Left renal pelvis (tissue), 4 donors: ENCODE measurements at regions not wholly inside any gene's neighbourhood (a gene's known extent, or its start where the extent isn't known, plus 50 kb on each side); places are given as distances from the start of the nearest gene placed in this dataset.
"Not testable (repeated sequence)": the region's sequence is repeated elsewhere in the genome, so short reads cannot be mapped to it uniquely, and the experiment has no call there.

Source experiments
- DNase-seq, 4 donors: peaks; one replicate each; pipeline ENCODE4 v3.0.0-alpha.2; 2013; ENCODE audit warnings: low read depth in 4 of 4, low spot score in 3 of 4

DNA sequence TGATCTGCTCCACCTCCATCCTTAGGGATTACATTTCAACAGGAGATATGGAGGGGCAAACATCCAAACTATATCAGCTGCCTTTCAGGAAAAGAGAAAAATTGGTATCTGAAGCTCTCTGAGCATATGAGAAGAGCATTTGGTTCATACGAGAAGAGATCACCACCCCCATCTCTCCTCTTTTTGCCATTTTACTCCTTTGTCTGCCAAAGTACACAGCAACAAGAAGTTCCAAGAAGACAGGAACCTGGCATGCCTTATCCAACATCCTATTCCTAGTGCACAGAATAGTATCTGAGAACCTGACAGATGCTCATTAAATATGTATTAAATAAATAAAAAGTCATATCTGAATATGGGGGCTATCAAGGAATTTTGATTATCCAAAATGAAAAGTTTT, 142.5 kb upstream of the PKN2 start:
- no peak for DNase-seq

DNA sequence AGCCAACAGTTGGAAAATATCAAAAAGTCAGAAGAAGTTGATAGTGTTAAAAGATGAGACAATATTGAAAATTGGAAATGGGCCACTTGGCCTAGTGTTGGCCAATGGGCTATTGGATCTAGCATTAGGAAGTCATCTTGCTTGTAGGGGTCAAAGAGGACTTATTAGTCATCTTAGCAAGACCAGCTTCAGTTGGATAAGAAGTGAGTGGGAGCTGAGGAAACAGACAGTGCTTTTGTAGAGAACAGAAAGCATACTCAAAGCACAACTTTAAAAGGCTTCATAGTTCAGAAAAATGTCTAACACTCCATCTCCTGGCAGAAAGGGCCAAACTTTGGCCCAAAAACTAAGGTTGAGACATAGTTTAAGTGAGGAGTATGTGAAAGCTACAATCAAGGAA, 139.9 kb upstream of the PKN2 start:
- no peak for DNase-seq

- no peak for DNase-seq
Observed at GRCh38 chr1:88549536-88549935, 134.5 kb upstream of the PKN2 start.

GRCh38 chr1:88552226-88552625, 131.8 kb upstream of the PKN2 start:
- DNase-seq, result no peak

DNA sequence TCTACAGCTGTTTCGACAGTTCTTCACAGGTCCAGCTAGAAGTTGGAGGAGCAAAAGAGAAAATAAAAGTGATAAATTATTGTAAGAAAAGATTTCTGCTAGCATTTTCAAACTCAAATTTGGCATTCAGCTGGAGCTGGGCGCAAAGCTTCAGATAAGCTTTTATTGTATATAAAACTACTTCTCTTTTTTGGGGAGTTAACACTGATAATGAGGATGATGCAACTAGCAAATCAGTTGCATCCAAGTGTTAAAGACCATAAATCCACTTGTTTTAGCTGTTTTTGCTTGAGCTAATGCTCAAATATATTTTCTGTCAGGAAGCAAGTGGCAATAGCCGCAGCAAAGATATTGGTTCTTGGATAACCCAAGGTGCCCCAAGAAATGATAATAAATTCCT, 127.1 kb upstream of the PKN2 start:
- DNase-seq, result no peak

DNA sequence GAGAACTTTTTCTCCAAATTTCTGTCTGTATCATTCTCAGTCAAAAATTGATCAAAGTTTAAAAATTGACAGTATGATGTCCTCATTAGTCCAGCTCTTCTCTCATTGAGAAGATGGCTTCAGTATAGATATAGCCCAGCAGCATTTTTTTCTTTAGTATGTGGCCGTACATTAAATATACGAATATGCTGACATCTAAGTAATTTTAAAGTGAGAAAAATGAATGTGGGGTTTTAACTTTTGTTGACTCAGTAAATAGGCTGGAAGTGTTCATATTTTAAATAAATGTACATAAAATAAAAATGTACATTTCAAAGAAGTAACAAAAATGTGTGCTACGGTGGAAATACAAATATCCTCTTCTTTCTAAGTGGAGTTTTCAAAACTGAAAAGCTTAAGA, 123.5 kb upstream of the PKN2 start:
- DNase-seq, result no peak

DNA sequence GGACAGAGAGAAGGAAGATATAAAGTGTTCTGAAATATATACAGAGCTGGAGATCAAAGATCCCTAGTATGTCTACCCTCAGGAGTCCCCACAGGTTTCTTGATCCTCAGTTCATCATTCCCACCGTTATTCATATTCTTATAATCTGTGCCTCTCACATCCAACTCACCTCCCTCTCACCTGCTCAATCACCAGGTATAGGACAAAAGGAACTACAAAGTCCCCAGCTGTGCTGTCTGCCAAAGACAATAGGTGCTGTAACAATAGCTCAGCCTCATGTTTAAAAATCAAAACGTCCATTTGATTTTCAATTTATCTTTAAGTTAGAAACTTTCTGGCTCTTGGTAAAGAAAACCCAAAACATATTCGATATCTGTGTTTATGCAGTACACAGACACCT, 121.1 kb upstream of the PKN2 start:
- DNase-seq, result no peak

- DNase-seq, result no peak
Observed at GRCh38 chr1:88566615-88567387, 117.3 kb upstream of the PKN2 start.

- DNase-seq, result no peak
Observed at GRCh38 chr1:88571506-88571905, 112.6 kb upstream of the PKN2 start.

DNA sequence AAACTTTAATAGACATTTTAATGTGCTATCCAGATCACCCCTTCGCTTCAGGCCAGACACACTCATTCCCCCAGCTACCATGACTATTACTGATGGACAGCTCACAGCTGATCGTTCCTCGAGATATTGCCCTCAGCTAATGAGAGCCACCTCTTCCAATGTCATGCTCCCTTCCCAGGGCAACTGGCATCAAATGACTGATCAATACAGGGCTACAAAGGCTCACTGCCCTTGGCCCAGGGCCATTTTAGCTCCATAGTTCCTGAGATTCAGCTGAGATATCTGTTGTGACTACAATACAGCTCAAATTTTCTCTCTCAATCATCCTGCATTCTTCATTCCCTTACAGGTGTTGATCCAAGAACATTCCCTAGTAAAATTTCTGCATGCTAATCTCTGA, 104.5 kb upstream of the PKN2 start:
- no peak for DNase-seq

DNA sequence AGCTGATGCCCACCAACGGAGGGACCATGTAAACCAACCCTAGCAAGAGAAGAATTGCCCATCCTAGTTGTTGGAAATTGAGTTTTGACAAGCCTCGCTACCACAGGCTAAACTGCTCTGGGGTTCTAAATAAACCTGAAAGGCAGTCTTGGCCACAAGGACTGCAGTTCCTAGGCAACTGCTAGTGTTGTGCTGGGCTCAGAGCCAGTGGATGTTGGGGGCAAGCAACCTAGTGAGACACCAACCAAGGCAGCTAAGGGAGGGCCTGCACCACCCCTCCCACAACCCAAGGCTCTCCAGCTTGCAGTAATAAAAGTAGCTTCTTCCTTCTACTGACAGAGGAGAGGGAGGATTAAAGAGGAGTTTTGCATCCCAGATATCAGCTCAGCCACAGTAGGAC, 102.4 kb upstream of the PKN2 start:
- DNase-seq, result no peak

- no peak for DNase-seq
Observed at GRCh38 chr1:88593358-88593757, 90.7 kb upstream of the PKN2 start.

DNA sequence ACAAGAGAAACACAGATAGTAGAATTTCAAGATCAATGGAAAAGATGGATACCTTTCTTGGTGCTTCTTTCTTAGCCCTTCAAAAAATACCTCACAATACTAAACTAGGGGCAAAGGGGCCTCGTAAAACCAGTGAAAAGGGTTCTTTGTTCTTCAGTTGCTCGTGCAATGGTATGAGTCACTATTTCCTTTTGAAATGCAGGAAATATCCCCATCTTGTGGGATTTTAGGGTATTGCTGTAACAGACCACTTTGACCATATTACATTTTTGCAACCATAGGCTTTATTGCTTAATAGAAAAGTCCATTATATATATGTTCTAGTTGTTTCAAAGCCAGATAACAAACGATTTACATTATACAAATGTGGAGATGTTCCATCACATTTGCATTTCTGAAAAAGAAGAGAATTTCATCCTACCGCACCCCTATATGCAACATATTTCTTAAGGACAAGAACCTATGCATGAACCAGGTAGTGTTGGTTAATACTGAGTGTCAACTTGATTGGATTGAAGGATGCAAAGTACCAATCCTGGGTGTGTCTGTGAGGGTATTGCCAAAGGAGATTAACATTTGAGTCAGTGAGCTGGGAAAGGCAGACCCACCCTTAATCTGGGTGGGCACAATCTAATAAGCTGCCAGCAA, 88.6 kb upstream of the PKN2 start:
- DNase-seq, result no peak

DNA sequence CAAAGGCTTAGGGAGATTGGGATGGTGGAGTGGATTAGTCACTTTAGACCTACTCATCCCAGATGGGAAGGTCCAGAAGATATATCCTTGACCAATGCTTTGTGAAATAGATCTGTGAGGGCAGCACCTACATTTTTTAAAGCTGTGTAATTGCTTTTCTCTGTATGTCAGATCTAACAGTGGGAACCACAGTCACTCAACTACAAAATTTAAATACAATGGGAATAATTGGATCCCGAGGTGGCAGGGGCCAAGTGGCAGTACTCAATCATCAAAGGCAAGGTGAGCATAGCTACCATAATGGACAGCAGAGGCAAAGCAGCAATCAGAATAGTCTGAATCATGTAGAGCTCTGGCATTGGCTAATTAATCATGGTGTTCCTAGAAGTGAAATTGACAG, 86.1 kb upstream of the PKN2 start:
- not testable (repeated sequence) for DNase-seq

DNA sequence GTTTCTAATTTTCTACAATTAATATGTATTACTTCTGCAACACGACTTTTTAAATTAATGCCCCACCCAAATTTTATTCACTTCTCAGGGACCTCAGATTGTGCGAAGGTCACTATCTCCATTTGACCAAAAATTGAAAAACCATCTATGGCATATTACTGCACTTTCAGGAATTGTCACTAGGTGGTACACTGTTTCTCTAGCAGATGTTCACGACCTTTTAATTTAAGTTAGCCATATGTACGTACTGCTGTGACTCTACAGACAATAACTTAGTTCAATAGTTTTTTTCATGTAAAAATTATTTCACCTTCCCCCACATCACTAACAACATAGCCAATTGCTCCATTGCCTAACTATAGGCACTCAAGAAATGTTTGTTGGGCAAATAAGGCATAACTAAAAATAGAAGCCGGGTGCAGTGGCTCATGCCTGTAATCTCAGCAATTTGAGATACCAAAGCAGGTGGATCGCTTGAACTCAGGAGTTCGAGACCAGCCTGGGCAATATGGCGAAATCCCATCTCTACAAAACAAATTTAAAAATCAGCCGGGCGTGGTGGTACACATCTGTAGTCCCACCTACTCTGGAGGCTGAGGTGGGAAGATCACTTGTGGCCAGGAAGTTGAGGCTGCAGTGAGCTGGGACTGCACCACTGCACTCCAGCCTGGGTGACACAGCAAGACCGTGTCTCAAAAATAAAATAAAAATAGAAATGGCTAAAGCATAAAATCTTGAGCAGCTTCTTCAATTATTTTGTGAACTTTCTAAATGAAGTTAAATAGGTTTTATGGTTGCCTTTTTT, 75.7 kb upstream of the PKN2 start:
- DNase-seq, result no peak

DNA sequence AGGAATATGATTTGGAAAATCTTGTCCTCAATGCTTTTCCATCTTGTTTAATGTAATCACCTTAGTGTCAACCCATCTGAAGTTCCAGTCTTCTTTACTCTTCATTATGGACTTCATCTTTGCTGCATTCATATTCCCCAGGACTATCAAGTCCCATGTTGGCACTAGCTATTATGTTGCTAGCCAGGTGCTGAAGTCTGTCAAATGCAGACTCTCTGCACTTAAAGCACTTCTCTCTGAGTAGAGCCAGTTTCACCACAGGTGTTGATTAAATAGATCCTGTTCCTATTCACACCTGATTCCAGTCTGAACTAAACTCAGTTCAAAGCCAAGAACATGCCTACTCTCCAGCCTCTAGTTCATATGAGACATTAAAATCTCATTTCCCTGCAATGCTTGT, 75.0 kb upstream of the PKN2 start:
- DNase-seq, result no peak

DNA sequence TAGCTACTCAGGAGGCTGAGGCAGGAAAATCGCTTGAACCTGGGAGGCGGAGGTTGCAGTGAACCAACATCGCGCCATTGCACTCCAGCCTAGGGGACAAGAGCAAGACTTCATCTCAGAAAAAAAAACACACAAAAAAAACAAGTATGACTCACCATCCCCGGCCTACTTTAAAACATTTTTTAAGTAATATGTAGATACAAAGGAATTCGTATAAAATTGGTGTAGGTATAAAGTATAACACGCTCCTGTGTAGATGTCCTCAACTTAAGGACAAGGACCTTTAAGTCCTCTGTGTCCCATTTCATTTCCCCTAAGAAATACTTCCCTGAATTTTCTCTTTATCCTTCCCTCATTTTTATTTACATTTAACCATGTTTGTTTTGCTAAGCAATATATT, 73.4 kb upstream of the PKN2 start:
- DNase-seq, result no peak

GRCh38 chr1:88612292-88612691, 71.8 kb upstream of the PKN2 start:
- DNase-seq, result no peak

- no peak for DNase-seq
Observed at GRCh38 chr1:88612773-88613172, 71.3 kb upstream of the PKN2 start.

DNA sequence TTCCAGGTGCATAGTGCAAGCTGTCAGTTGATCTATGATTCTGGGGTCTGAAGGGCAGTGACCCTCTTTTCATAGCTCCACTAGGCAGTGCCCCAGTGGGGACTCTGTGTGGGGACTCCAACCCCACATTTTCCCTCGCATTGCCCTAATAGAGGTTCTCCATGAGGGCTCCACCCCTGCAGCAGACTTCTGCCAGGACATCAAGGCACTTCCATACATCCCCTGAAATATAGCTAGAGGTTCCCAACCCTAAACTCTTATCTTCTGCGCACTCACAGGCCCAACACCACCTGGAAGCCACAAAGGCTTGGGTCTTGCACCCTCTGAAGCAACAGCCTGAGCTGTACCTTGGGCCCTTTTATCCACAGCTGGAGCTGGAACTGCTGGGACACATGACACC, 65.7 kb upstream of the PKN2 start:
- DNase-seq, result no peak

GRCh38 chr1:88623101-88623500, 61.0 kb upstream of the PKN2 start:
- DNase-seq, result not testable (repeated sequence)
